WTC11 (cell line): ENCODE measurements at regions not wholly inside any gene's neighbourhood (a gene's known extent, or its start where the extent isn't known, plus 50 kb on each side); places are given as distances from the start of the nearest gene placed in this dataset.

Experiments used
- ATAC-seq: fragments of 200-7000 bp; cut with Tn5 transposase; 2 replicates; pipeline ENCODE4 v1.10.0; 2021; ENCODE audit warnings: mild to moderate bottlenecking, moderate library complexity
- CTCF ChIA-PET: fragments of 300-600 bp; sonication (Branson Sonifier 250); formaldehyde crosslinking; loops from one replicate; lab custom pipeline; 2021; ENCODE audit warnings: antibody characterized with exemption; lab: Charles Lee
- POLR2A ChIA-PET: fragments of 350-600 bp; sonication (Branson Sonifier 250); formaldehyde crosslinking; loops from one replicate; lab custom pipeline; 2021; ENCODE audit warnings: antibody characterized with exemption; lab: Charles Lee
- DNase-seq: peaks from one replicate; pipeline ENCODE4 v3.0.0; 2021; ENCODE audit warnings: low spot score
- H3K27ac Mint-ChIP-seq: 2 replicates; pipeline ENCODE4 v1.8.0; 2021; ENCODE audit warnings: mixed read lengths
- H3K27me3 Mint-ChIP-seq: 2 replicates; pipeline ENCODE4 v1.8.0; 2021; ENCODE audit warnings: low read depth, mild to moderate bottlenecking, moderate library complexity, mixed read lengths
- H3K36me3 Mint-ChIP-seq: 2 replicates; pipeline ENCODE4 v1.8.0; 2021; ENCODE audit warnings: mixed read lengths
- H3K4me1 Mint-ChIP-seq: 2 replicates; pipeline ENCODE4 v1.8.0; 2022; ENCODE audit warnings: mixed read lengths
- H3K4me3 Mint-ChIP-seq: 2 replicates; pipeline ENCODE4 v1.8.0; 2021; ENCODE audit warnings: mild to moderate bottlenecking, moderate library complexity, mixed read lengths
- H3K9me3 Mint-ChIP-seq: 2 replicates; pipeline ENCODE4 v1.8.0; 2021; ENCODE audit warnings: mixed read lengths
- CREM ChIP-seq: sonication (generic); formaldehyde crosslinking; IDR thresholded peaks from 2 replicates; pipeline ENCODE4 v1.8.1; 2022; ENCODE audit warnings: mild to moderate bottlenecking, missing genetic modification reagents, moderate library complexity
- ETV6 ChIP-seq: sonication (generic); formaldehyde crosslinking; IDR thresholded peaks from 2 replicates; pipeline ENCODE4 v1.8.1; 2022; ENCODE audit warnings: mild to moderate bottlenecking, missing genetic modification reagents
- FOXJ3 ChIP-seq: sonication (generic); formaldehyde crosslinking; IDR thresholded peaks from 2 replicates; pipeline ENCODE4 v1.9.0; 2021; ENCODE audit warnings: missing genetic modification reagents, mild to moderate bottlenecking, borderline replicate concordance
- KAT7 ChIP-seq: sonication (generic); formaldehyde crosslinking; IDR thresholded peaks from 2 replicates; pipeline ENCODE4 v1.8.1; 2023; ENCODE audit warnings: missing genetic modification reagents, mild to moderate bottlenecking, borderline replicate concordance
- NR1H2 ChIP-seq: sonication (generic); formaldehyde crosslinking; IDR thresholded peaks from 2 replicates; pipeline ENCODE4 v1.9.0; 2021; ENCODE audit warnings: mild to moderate bottlenecking, moderate library complexity, missing genetic modification reagents
- OVOL2 ChIP-seq: fragments of 250-450 bp; sonication (Bioruptor Pico); IDR thresholded peaks from 2 replicates; pipeline ENCODE4 v1.9.0; 2021; ENCODE audit warnings: mild to moderate bottlenecking, borderline replicate concordance
- ZNF416 ChIP-seq: fragments of 250-450 bp; sonication (Bioruptor Pico); IDR thresholded peaks from 2 replicates; pipeline ENCODE4 v1.9.0; 2021; ENCODE audit warnings: mild to moderate bottlenecking, inconsistent platforms
- ZNF671 ChIP-seq: fragments of 250-450 bp; sonication (Bioruptor Pico); IDR thresholded peaks from 2 replicates; pipeline ENCODE4 v1.8.0; 2021; ENCODE audit warnings: mild to moderate bottlenecking
- TF ChIP-seq, protein P1 (sequence below): sonication (generic); formaldehyde crosslinking; IDR thresholded peaks from 2 replicates; pipeline ENCODE4 v1.8.1; 2023; ENCODE audit warnings: mild to moderate bottlenecking, missing genetic modification reagents
- TF ChIP-seq, protein P2 (sequence below): sonication (generic); formaldehyde crosslinking; conservative IDR thresholded peaks from 2 replicates; pipeline ENCODE4 v1.8.1; 2023; ENCODE audit warnings: mild to moderate bottlenecking, low read depth, missing genetic modification reagents, moderate library complexity
- TF ChIP-seq, protein P3 (sequence below): sonication (generic); formaldehyde crosslinking; IDR thresholded peaks from 2 replicates; pipeline ENCODE4 v1.8.1; 2022; ENCODE audit warnings: mild to moderate bottlenecking, moderate library complexity, missing genetic modification reagents
- TF ChIP-seq, protein P4 (sequence below): fragments of 250-450 bp; sonication (Bioruptor Pico); conservative IDR thresholded peaks from 2 replicates; pipeline ENCODE4 v1.9.0; 2021; ENCODE audit warnings: mild to moderate bottlenecking
- TF ChIP-seq, protein P5 (sequence below): fragments of 250-450 bp; sonication (Bioruptor Pico); IDR thresholded peaks from 2 replicates; pipeline ENCODE4 v1.8.0; 2021; ENCODE audit warnings: mild to moderate bottlenecking
- TF ChIP-seq, protein P6 (sequence below): sonication (generic); formaldehyde crosslinking; IDR thresholded peaks from 2 replicates; pipeline ENCODE4 v1.8.0; 2023; ENCODE audit warnings: mild to moderate bottlenecking, missing genetic modification reagents

DNA sequence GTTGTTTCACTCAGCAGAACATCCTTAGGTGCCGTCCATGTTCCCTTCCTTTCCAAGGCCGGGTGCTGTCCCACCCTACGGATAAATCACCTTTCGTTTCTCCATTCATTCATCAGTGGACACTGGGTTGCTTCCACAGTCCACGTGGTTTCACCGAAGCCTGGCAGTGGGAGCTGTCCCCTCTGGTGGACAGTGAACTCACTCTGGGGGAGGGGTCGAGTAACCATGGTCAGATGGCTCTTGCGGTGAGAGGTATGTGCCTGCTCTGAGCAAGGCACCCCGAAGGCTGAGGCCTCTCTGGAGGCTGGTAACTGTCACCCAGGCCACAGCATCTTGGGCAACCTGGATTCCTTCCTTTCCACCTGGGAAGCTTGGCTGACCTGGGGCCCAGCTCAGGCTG, 61.5 kb upstream of the TWIST2 start:
- H3K36me3 Mint-ChIP-seq = peaks cover 2% of the 10 kb centered on the region; the same call in 1 of the 2 replicates
- DNase-seq (no peak), ATAC-seq (no peak)
- ChIA-PET CTCF (interaction anchor here (1.4 to 2.3 kb wide), 2 partner anchors 33 to 61 kb away, joined by 3 to 18 read pairs; partner anchors contain the start of gene TWIST2), POLR2A (no interaction called here)
- no peaks in the 10 kb centered on the region for H3K27me3 Mint-ChIP-seq
- no peak overlapping the region for H3K27ac Mint-ChIP-seq
- H3K4me3 Mint-ChIP-seq = no peak overlapping the region
- peaks cover 4% of the 10 kb centered on the region for H3K9me3 Mint-ChIP-seq
- H3K4me1 Mint-ChIP-seq = peaks cover 16% of the 10 kb centered on the region
- TF ChIP-seq ZNF671 (CRISPR knock-in tag) (no peak), FOXJ3 (CRISPR knock-in tag) (no peak), CREM (no peak), KAT7 (no peak), ETV6 (CRISPR knock-in tag) (no peak), OVOL2 (CRISPR knock-in tag) (no peak), ZNF416 (CRISPR knock-in tag) (no peak), NR1H2 (CRISPR knock-in tag) (no peak)
- TF ChIP-seq, protein P1, sequence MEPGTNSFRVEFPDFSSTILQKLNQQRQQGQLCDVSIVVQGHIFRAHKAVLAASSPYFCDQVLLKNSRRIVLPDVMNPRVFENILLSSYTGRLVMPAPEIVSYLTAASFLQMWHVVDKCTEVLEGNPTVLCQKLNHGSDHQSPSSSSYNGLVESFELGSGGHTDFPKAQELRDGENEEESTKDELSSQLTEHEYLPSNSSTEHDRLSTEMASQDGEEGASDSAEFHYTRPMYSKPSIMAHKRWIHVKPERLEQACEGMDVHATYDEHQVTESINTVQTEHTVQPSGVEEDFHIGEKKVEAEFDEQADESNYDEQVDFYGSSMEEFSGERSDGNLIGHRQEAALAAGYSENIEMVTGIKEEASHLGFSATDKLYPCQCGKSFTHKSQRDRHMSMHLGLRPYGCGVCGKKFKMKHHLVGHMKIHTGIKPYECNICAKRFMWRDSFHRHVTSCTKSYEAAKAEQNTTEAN (CRISPR knock-in tag) = no peak
- TF ChIP-seq, protein P2, sequence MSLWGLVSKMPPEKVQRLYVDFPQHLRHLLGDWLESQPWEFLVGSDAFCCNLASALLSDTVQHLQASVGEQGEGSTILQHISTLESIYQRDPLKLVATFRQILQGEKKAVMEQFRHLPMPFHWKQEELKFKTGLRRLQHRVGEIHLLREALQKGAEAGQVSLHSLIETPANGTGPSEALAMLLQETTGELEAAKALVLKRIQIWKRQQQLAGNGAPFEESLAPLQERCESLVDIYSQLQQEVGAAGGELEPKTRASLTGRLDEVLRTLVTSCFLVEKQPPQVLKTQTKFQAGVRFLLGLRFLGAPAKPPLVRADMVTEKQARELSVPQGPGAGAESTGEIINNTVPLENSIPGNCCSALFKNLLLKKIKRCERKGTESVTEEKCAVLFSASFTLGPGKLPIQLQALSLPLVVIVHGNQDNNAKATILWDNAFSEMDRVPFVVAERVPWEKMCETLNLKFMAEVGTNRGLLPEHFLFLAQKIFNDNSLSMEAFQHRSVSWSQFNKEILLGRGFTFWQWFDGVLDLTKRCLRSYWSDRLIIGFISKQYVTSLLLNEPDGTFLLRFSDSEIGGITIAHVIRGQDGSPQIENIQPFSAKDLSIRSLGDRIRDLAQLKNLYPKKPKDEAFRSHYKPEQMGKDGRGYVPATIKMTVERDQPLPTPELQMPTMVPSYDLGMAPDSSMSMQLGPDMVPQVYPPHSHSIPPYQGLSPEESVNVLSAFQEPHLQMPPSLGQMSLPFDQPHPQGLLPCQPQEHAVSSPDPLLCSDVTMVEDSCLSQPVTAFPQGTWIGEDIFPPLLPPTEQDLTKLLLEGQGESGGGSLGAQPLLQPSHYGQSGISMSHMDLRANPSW (CRISPR knock-in tag) = no peak
- TF ChIP-seq, protein P3, sequence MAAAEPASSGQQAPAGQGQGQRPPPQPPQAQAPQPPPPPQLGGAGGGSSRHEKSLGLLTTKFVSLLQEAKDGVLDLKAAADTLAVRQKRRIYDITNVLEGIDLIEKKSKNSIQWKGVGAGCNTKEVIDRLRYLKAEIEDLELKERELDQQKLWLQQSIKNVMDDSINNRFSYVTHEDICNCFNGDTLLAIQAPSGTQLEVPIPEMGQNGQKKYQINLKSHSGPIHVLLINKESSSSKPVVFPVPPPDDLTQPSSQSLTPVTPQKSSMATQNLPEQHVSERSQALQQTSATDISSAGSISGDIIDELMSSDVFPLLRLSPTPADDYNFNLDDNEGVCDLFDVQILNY = no peak
- TF ChIP-seq, protein P4, sequence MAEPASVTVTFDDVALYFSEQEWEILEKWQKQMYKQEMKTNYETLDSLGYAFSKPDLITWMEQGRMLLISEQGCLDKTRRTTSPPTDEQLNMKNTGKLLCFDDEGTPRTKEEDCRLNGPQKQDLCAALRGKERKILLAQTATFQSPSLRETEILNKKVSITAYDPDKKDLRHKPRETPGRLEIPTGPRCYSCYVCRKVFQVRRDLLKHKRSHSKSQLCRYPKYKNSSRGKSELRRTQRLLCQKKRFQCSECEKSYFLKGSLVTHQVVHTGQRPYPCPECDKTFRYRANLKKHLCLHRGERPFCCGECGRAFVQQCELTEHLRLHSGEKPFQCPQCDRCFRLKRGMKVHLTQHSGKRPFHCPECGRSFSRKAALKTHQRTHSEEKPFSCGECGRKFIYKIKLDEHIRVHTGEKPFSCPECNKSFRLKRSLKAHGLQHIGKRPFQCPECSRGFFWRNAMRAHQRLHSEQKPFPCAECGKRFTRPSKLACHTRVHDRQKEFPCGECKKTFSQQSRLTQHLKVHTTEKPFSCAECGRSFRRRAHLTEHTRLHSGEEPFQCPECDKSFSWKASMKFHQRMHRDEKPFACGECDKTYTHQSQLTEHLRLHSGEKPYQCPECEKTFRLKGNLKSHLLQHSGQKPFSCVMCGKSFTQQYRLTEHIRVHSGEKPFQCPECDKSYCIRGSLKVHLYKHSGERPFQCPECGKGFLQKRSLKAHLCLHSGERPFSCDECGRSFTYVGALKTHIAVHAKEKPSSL = no peak
- TF ChIP-seq, protein P5, sequence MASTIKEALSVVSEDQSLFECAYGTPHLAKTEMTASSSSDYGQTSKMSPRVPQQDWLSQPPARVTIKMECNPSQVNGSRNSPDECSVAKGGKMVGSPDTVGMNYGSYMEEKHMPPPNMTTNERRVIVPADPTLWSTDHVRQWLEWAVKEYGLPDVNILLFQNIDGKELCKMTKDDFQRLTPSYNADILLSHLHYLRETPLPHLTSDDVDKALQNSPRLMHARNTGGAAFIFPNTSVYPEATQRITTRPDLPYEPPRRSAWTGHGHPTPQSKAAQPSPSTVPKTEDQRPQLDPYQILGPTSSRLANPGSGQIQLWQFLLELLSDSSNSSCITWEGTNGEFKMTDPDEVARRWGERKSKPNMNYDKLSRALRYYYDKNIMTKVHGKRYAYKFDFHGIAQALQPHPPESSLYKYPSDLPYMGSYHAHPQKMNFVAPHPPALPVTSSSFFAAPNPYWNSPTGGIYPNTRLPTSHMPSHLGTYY (CRISPR knock-in tag) = no peak
- TF ChIP-seq, protein P6, sequence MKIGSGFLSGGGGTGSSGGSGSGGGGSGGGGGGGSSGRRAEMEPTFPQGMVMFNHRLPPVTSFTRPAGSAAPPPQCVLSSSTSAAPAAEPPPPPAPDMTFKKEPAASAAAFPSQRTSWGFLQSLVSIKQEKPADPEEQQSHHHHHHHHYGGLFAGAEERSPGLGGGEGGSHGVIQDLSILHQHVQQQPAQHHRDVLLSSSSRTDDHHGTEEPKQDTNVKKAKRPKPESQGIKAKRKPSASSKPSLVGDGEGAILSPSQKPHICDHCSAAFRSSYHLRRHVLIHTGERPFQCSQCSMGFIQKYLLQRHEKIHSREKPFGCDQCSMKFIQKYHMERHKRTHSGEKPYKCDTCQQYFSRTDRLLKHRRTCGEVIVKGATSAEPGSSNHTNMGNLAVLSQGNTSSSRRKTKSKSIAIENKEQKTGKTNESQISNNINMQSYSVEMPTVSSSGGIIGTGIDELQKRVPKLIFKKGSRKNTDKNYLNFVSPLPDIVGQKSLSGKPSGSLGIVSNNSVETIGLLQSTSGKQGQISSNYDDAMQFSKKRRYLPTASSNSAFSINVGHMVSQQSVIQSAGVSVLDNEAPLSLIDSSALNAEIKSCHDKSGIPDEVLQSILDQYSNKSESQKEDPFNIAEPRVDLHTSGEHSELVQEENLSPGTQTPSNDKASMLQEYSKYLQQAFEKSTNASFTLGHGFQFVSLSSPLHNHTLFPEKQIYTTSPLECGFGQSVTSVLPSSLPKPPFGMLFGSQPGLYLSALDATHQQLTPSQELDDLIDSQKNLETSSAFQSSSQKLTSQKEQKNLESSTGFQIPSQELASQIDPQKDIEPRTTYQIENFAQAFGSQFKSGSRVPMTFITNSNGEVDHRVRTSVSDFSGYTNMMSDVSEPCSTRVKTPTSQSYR (CRISPR knock-in tag) = no peak
